ENCODE measurements at regions not wholly inside any gene's neighbourhood (a gene's known extent, or its start where the extent isn't known, plus 50 kb on each side); places are given as distances from the start of the nearest gene placed in this dataset.

DNA sequence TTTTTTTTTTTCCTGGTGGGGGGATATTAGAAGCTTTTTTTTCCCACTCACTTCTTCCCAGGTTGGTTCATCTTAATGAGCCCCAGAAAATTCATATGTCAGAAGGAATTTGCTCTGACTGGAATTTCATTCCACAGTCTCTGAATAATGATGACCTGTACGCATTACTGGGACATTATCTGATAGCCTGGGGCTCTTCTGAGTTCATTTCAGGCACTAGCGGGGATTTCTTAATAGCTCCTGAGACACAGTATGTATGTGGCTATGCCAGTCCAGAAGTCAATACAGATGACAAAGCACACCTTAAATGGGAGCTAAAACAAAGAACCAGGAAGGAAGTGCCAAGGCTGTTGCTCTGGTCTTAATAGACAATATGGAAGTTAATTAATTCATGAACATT lies 295.2 kb upstream of the IGFBP7 start:
- Histone ChIP-seq H3K23me2 (ENCODE audit: insufficient read length, low read depth, low read length, poor library complexity, severe bottlenecking) (no peaks in the 10 kb centered on the region), H3K18ac (ENCODE audit: insufficient read length, low read depth, low read length) (no peak overlapping the region), H4K8ac (replicated peaks; ENCODE audit: insufficient read length, low read depth, low read length) (no peak overlapping the region), H3K56ac (ENCODE audit: insufficient read length, low read depth, low read length) (no peak overlapping the region), H3K14ac (ENCODE audit: insufficient read depth, low read length) (no peak overlapping the region), H2AFZ (ENCODE audit: low read length) (no peak overlapping the region), H4K91ac (ENCODE audit: insufficient read length, low read depth, low read length) (no peak overlapping the region), H3K27ac (ENCODE audit: insufficient read length, low read depth, low read length) (no peak overlapping the region), H3K79me2 (ENCODE audit: insufficient read depth, low read length) (no peaks in the 10 kb centered on the region), H3K9me3 (ENCODE audit: control insufficient read depth, low read depth, low read length) (no peaks in the 10 kb centered on the region), H3K9ac (ENCODE audit: extremely low read depth, insufficient read length, low read length) (no peak overlapping the region), H3K23ac (ENCODE audit: insufficient read length, low read depth, low read length) (no peak overlapping the region), H4K20me1 (ENCODE audit: control insufficient read depth, insufficient read depth, insufficient read length) (no peaks in the 10 kb centered on the region), H4K5ac (ENCODE audit: insufficient read length, low read depth, low read length) (no peak overlapping the region), H3K4me2 (ENCODE audit: insufficient read depth, insufficient read length, low read length) (no peak overlapping the region), H2BK12ac (ENCODE audit: insufficient read length, low read depth, low read length) (no peak overlapping the region), H2BK5ac (ENCODE audit: insufficient read length, low read length) (no peak overlapping the region), H2BK20ac (ENCODE audit: low read depth, low read length, poor library complexity, severe bottlenecking) (no peak overlapping the region), H3K79me1 (ENCODE audit: insufficient read depth, low read depth, low read length, poor library complexity, severe bottlenecking) (no peaks in the 10 kb centered on the region), H2BK120ac (ENCODE audit: low read depth, low read length, poor library complexity, severe bottlenecking) (no peak overlapping the region), H2BK15ac (ENCODE audit: low read depth, low read length) (no peak overlapping the region), H3K27me3 (ENCODE audit: insufficient read depth, low read length) (no peaks in the 10 kb centered on the region), H3K4me1 (ENCODE audit: insufficient read depth, low read length) (peaks cover 4% of the 10 kb centered on the region; the same call in 1 of the 2 replicates), H3T11ph (ENCODE audit: low read length) (no peak overlapping the region), H2AK5ac (ENCODE audit: insufficient read length, low read length) (no peak overlapping the region), H3K4ac (ENCODE audit: low read depth, low read length) (no peak overlapping the region)
- TF ChIP-seq, protein P1, sequence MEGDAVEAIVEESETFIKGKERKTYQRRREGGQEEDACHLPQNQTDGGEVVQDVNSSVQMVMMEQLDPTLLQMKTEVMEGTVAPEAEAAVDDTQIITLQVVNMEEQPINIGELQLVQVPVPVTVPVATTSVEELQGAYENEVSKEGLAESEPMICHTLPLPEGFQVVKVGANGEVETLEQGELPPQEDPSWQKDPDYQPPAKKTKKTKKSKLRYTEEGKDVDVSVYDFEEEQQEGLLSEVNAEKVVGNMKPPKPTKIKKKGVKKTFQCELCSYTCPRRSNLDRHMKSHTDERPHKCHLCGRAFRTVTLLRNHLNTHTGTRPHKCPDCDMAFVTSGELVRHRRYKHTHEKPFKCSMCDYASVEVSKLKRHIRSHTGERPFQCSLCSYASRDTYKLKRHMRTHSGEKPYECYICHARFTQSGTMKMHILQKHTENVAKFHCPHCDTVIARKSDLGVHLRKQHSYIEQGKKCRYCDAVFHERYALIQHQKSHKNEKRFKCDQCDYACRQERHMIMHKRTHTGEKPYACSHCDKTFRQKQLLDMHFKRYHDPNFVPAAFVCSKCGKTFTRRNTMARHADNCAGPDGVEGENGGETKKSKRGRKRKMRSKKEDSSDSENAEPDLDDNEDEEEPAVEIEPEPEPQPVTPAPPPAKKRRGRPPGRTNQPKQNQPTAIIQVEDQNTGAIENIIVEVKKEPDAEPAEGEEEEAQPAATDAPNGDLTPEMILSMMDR (conservative IDR thresholded peaks at IDR 0.05) = no peak
- DNase-seq = no peak
- Mint-ChIP-seq H3K4me1 (peaks cover 7 to 8% of the 10 kb centered on the region in 2 experiments), H3K9me3 (no peaks in the 10 kb centered on the region; a peak in 1 of 5 replicates), H3K36me3 (ENCODE audit: insufficient read depth in 1 of 3, low read depth in 3 of 3) (no peaks in the 10 kb centered on the region), H3K27ac (no peak overlapping the region), H3K4me3 (no peak overlapping the region), H3K27me3 (ENCODE audit: low read depth) (no peaks in the 10 kb centered on the region)
- WGBS (ENCODE audit: extremely low coverage, insufficient read length, low lambda C conversion rate) = no CpG with 5 or more reads among the region's 2 CpGs
